ENCODE measurements at regions not wholly inside any gene's neighbourhood (a gene's known extent, or its start where the extent isn't known, plus 50 kb on each side); places are given as distances from the start of the nearest gene placed in this dataset.

- intact Hi-C loops (cut with DNase I) = no loop called here
- Histone ChIP-seq H3K36me3 (no peaks in the 10 kb centered on the region), H3K4me3 (no peak overlapping the region), H3K9me3 (no peaks in the 10 kb centered on the region), H3K27me3 (no peaks in the 10 kb centered on the region), H3K27ac (no peak overlapping the region), H3K4me1 (no peaks in the 10 kb centered on the region)
- no peak for TF ChIP-seq POLR2AphosphoS5 (IDR thresholded peaks at IDR 0.05; ENCODE audit: insufficient read depth in 1 of 2, low read depth in 1 of 2)
- TF ChIP-seq CTCF (IDR thresholded peaks at IDR 0.05) = no peak
- no peak for TF ChIP-seq POLR2A (IDR thresholded peaks at IDR 0.05)
- DNase-seq (ENCODE audit: extremely low spot score in 2 of 2) = no peak
Observed at GRCh38 chr2:139737659-139738058, 957.5 kb upstream of the NXPH2 start.

GRCh38 chr2:139730197-139730596, 950.0 kb upstream of the NXPH2 start:
- DNase-seq (ENCODE audit: extremely low spot score in 2 of 2) = no peak
- Histone ChIP-seq H3K27me3 (no peaks in the 10 kb centered on the region), H3K27ac (no peak overlapping the region), H3K9me3 (no peaks in the 10 kb centered on the region), H3K36me3 (no peaks in the 10 kb centered on the region), H3K4me3 (no peak overlapping the region), H3K4me1 (no peaks in the 10 kb centered on the region)
- intact Hi-C loops (cut with DNase I) = no loop called here
- TF ChIP-seq CTCF (IDR thresholded peaks at IDR 0.05) (no peak), POLR2AphosphoS5 (IDR thresholded peaks at IDR 0.05; ENCODE audit: insufficient read depth in 1 of 2, low read depth in 1 of 2) (no peak), POLR2A (IDR thresholded peaks at IDR 0.05) (no peak)

GRCh38 chr2:139721411-139721995, 941.3 kb upstream of the NXPH2 start:
- intact Hi-C loops (cut with DNase I) = no loop called here
- TF ChIP-seq POLR2AphosphoS5 (IDR thresholded peaks at IDR 0.05; ENCODE audit: insufficient read depth in 1 of 2, low read depth in 1 of 2) (no peak), POLR2A (IDR thresholded peaks at IDR 0.05) (no peak), CTCF (IDR thresholded peaks at IDR 0.05) (no peak)

GRCh38 chr2:139720056-139720455, 939.9 kb upstream of the NXPH2 start:
- no peaks in the 10 kb centered on the region for H3K4me1 ChIP-seq
- no peaks in the 10 kb centered on the region for H3K27me3 ChIP-seq
- intact Hi-C loops (cut with DNase I) = no loop called here
- no peak overlapping the region for H3K27ac ChIP-seq
- H3K36me3 ChIP-seq = no peaks in the 10 kb centered on the region
- no peaks in the 10 kb centered on the region for H3K9me3 ChIP-seq
- TF ChIP-seq POLR2A (IDR thresholded peaks at IDR 0.05) (no peak), POLR2AphosphoS5 (IDR thresholded peaks at IDR 0.05; ENCODE audit: insufficient read depth in 1 of 2, low read depth in 1 of 2) (no peak), CTCF (IDR thresholded peaks at IDR 0.05) (no peak)
- H3K4me3 ChIP-seq = no peak overlapping the region
- DNase-seq (ENCODE audit: extremely low spot score in 2 of 2) = no peak

More at GRCh38 chr2:139721411-139721995, 941.3 kb upstream of the NXPH2 start:
- Histone ChIP-seq H3K4me1 (no peaks in the 10 kb centered on the region), H3K36me3 (no peaks in the 10 kb centered on the region), H3K27ac (no peak overlapping the region), H3K4me3 (no peak overlapping the region), H3K27me3 (no peaks in the 10 kb centered on the region), H3K9me3 (no peaks in the 10 kb centered on the region)
- no peak for DNase-seq (ENCODE audit: extremely low spot score in 2 of 2)

- H3K9me3 ChIP-seq = no peaks in the 10 kb centered on the region
- H3K4me1 ChIP-seq = no peaks in the 10 kb centered on the region
- no peaks in the 10 kb centered on the region for H3K27me3 ChIP-seq
- H3K36me3 ChIP-seq = no peaks in the 10 kb centered on the region
- H3K4me3 ChIP-seq = no peak overlapping the region
- no peak for DNase-seq (ENCODE audit: extremely low spot score in 2 of 2)
- intact Hi-C loops (cut with DNase I) = no loop called here
- H3K27ac ChIP-seq = no peak overlapping the region
- no peak for TF ChIP-seq POLR2AphosphoS5 (IDR thresholded peaks at IDR 0.05; ENCODE audit: insufficient read depth in 1 of 2, low read depth in 1 of 2)
- TF ChIP-seq CTCF (IDR thresholded peaks at IDR 0.05) = no peak
- TF ChIP-seq POLR2A (IDR thresholded peaks at IDR 0.05) = no peak
Observed at GRCh38 chr2:139704606-139705005, 924.4 kb upstream of the NXPH2 start.

Data from vagina (tissue), 2 donors.